Stomach (tissue), 4 donors: ENCODE measurements at regions not wholly inside any gene's neighbourhood (a gene's known extent, or its start where the extent isn't known, plus 50 kb on each side); places are given as distances from the start of the nearest gene placed in this dataset.

Source experiments
- EP300 ChIP-seq: sonication (generic); formaldehyde crosslinking; IDR thresholded peaks from one replicate; pipeline ENCODE4 v1.6.1; 2017; ENCODE audit warnings: antibody characterized with exemption
- POLR2AphosphoS5 ChIP-seq, 3 donors: sonication (generic); formaldehyde crosslinking; IDR thresholded peaks; one replicate each; pipeline ENCODE4 v1.6.1; 2016; ENCODE audit warnings: antibody characterized with exemption in 3 of 3
- TF ChIP-seq, protein P1 (sequence below), 7 experiments: fragments of 450-650 bp in 4 of 7; fragments of 200-600 bp in 3 of 7; sonication (generic) in 3 of 7; IDR thresholded peaks; one replicate each; pipeline ENCODE4 v1.5.1; 2016 to 2019; ENCODE audit warnings: antibody characterized with exemption in 7 of 7, control low read depth in 2 of 7, mild to moderate bottlenecking in 1 of 7

DNA sequence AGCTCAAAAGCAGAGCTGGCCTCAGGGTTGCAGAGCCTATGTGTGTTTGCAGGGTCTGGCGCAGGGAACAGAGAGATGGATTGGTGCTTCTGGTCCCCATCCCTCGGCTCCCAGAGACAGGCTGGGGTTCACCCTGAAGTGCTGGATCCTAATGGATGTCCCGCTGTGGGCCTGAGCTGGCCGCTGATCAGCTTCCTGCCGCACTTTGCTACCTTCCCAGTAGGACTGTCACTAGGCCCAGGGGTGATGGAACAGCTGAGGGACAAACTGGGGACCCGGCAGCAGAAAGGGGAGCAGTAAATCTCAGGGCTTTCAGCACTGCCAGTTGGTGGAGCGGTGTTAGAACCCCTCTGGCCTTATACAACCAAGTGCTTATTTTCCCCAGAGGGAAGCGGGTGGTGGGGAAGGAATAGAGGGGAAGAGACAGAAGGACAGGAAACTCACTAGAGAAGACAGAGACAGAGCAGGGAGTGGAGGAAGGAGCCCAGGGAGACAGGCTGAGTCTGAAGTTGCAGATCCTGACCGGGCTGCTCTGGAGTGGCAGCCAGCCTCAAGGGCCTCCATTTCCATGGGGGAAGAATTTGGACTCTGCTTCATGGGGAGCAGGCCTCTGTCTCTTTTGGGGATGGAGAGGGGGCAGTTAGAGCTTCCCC lies 78.6 kb downstream of the MRM1 start:
- TF ChIP-seq EP300 = no peak
- TF ChIP-seq POLR2AphosphoS5 (IDR thresholded peaks at IDR 0.05) = no peak
- TF ChIP-seq, protein P1, sequence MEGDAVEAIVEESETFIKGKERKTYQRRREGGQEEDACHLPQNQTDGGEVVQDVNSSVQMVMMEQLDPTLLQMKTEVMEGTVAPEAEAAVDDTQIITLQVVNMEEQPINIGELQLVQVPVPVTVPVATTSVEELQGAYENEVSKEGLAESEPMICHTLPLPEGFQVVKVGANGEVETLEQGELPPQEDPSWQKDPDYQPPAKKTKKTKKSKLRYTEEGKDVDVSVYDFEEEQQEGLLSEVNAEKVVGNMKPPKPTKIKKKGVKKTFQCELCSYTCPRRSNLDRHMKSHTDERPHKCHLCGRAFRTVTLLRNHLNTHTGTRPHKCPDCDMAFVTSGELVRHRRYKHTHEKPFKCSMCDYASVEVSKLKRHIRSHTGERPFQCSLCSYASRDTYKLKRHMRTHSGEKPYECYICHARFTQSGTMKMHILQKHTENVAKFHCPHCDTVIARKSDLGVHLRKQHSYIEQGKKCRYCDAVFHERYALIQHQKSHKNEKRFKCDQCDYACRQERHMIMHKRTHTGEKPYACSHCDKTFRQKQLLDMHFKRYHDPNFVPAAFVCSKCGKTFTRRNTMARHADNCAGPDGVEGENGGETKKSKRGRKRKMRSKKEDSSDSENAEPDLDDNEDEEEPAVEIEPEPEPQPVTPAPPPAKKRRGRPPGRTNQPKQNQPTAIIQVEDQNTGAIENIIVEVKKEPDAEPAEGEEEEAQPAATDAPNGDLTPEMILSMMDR (IDR thresholded peaks at IDR 0.05) = no peak
